Breast epithelium (tissue), 4 donors: ENCODE measurements at regions not wholly inside any gene's neighbourhood (a gene's known extent, or its start where the extent isn't known, plus 50 kb on each side); places are given as distances from the start of the nearest gene placed in this dataset.

Source experiments
- DNase-seq, 2 donors: peaks; one replicate each; pipeline ENCODE4 v3.0.0-alpha.2; 2019; ENCODE audit warnings: low spot score in 2 of 2
- H3K27ac ChIP-seq, 2 donors: fragments of 200-600 bp; sonication (generic) in 1 of 2; one replicate each; pipeline ENCODE4 v1.5.1; 2016 to 2019; ENCODE audit warnings: mild to moderate bottlenecking in 1 of 2
- H3K27me3 ChIP-seq, 2 donors: fragments of 200-600 bp; sonication (generic) in 1 of 2; one replicate each; pipeline versions ENCODE4 v1.5.1 to v1.6.0; 2017 to 2019; ENCODE audit warnings: control low read depth in 1 of 2, mild to moderate bottlenecking in 1 of 2
- H3K36me3 ChIP-seq: fragments of 200-600 bp; one replicate; pipeline ENCODE4 v1.5.1; 2019
- H3K4me1 ChIP-seq, 2 donors: fragments of 200-600 bp; sonication (generic); one replicate each; pipeline ENCODE4 v1.5.1; 2016 to 2019; ENCODE audit warnings: control low read depth in 1 of 2
- H3K4me3 ChIP-seq, 3 donors: fragments of 200-600 bp; sonication (generic); 1 replicate in 2 of 3; 2 replicates in 1 of 3; pipeline ENCODE4 v1.5.1; 2016 to 2019; ENCODE audit warnings: mild to moderate bottlenecking in 3 of 3, moderate library complexity in 2 of 3
- H3K9me3 ChIP-seq, 2 donors: fragments of 200-600 bp; sonication (generic) in 1 of 2; one replicate each; pipeline ENCODE4 v1.5.1; 2016 to 2019; ENCODE audit warnings: control low read depth in 1 of 2
- POLR2A ChIP-seq: fragments of 450-650 bp; IDR thresholded peaks from one replicate; pipeline ENCODE4 v1.6.1; 2016; ENCODE audit warnings: antibody characterized with exemption, mild to moderate bottlenecking, moderate library complexity
- POLR2AphosphoS5 ChIP-seq, 3 donors: sonication (generic); formaldehyde crosslinking; IDR thresholded peaks; one replicate each; pipeline ENCODE4 v1.6.1; 2017; ENCODE audit warnings: antibody characterized with exemption in 3 of 3
- intact Hi-C: fragments of 100-400 bp; cut with DNase I; formaldehyde crosslinking; loops from one replicate; pipeline ENCODE4 v1.15.1; 2023; ENCODE audit warnings: low total_unique reads
- TF ChIP-seq, protein P1 (sequence below), 3 donors: fragments of 450-650 bp; IDR thresholded peaks; one replicate each; pipeline ENCODE4 v1.5.1; 2016 to 2017; ENCODE audit warnings: antibody characterized with exemption in 3 of 3, mild to moderate bottlenecking in 3 of 3, moderate library complexity in 3 of 3

DNA sequence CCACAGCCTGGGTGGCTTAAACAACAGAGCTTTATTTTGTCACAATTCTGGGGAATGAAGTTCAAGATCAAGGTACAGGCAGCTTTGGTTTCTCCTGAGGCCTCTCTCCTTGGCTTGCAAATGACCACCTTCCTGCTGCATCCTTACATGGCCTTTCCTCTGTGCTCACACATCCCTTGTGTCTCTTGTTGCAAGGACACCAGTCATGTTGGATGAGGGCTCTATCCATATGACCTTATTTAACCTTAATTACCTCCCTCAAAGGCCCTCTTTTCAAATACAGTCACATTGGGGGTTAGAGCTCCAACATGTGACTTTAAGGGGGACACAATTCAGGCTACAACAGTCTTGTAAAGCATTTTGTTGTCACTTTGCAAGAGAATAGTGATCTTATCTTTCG is 65.0 kb upstream of the PLXNA4 start:
- intact Hi-C loops, result no loop called here
- no peaks in the 10 kb centered on the region for H3K27me3 ChIP-seq
- DNase-seq, result no peak
- H3K9me3 ChIP-seq, result no peaks in the 10 kb centered on the region
- no peaks in the 10 kb centered on the region for H3K4me1 ChIP-seq
- H3K27ac ChIP-seq, result no peak overlapping the region
- H3K36me3 ChIP-seq, result no peaks in the 10 kb centered on the region
- no peak overlapping the region for H3K4me3 ChIP-seq
- TF ChIP-seq POLR2A, result no peak
- TF ChIP-seq, protein P1, sequence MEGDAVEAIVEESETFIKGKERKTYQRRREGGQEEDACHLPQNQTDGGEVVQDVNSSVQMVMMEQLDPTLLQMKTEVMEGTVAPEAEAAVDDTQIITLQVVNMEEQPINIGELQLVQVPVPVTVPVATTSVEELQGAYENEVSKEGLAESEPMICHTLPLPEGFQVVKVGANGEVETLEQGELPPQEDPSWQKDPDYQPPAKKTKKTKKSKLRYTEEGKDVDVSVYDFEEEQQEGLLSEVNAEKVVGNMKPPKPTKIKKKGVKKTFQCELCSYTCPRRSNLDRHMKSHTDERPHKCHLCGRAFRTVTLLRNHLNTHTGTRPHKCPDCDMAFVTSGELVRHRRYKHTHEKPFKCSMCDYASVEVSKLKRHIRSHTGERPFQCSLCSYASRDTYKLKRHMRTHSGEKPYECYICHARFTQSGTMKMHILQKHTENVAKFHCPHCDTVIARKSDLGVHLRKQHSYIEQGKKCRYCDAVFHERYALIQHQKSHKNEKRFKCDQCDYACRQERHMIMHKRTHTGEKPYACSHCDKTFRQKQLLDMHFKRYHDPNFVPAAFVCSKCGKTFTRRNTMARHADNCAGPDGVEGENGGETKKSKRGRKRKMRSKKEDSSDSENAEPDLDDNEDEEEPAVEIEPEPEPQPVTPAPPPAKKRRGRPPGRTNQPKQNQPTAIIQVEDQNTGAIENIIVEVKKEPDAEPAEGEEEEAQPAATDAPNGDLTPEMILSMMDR (IDR thresholded peaks at IDR 0.05), result no peak
- TF ChIP-seq POLR2AphosphoS5 (IDR thresholded peaks at IDR 0.05), result no peak

DNA sequence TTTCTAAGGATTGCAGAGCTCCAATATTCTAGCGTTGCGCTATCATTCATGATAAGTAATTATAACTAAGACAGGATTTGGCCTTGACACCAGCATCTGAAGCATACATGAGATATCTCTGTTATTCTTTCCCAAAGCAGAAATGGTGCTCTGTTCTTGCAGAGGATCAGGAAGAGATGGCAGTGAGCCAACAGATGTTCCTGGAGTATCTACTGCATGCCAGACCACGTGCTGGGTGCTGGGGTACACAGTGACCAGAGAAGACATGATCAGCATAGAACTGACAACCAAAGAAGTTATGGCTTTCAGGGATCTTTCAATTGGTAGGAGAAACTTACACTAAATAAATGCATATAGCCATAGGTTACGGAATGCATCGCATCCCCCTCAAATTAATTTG is 63.7 kb upstream of the PLXNA4 start:
- intact Hi-C loops, result no loop called here
- Histone ChIP-seq H3K27me3 (no peaks in the 10 kb centered on the region), H3K4me3 (no peak overlapping the region), H3K4me1 (no peaks in the 10 kb centered on the region), H3K9me3 (no peaks in the 10 kb centered on the region), H3K36me3 (no peaks in the 10 kb centered on the region), H3K27ac (no peak overlapping the region)
- TF ChIP-seq POLR2AphosphoS5 (IDR thresholded peaks at IDR 0.05), result no peak
- no peak for TF ChIP-seq POLR2A
- TF ChIP-seq, protein P1 (IDR thresholded peaks at IDR 0.05), result no peak
- DNase-seq, result no peak

DNA sequence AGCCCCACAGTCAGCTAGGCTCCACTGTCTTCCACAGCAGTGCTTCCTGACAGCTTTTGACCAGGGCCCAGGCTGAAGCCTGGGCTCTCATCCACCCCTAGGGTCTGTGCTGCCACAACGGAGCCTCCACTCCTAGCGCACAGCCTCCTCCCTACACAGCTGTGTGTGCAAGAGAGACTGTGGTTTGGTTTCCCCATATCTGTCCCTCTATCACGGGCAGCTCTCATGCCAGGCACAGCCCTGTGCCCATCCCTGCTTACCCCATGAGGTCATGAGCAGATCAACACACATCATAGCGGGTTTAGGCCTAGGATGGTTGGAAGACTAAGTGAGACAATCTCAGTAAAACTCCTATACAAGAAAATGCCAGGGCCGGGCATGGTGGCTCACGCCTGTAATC is 61.7 kb upstream of the PLXNA4 start:
- intact Hi-C loops, result no loop called here
- Histone ChIP-seq H3K4me1 (no peaks in the 10 kb centered on the region), H3K27ac (no peak overlapping the region), H3K36me3 (no peaks in the 10 kb centered on the region), H3K27me3 (no peaks in the 10 kb centered on the region), H3K4me3 (no peak overlapping the region), H3K9me3 (no peaks in the 10 kb centered on the region)
- TF ChIP-seq, protein P1 (IDR thresholded peaks at IDR 0.05), result no peak
- TF ChIP-seq POLR2A (no peak), POLR2AphosphoS5 (IDR thresholded peaks at IDR 0.05) (no peak)
- no peak for DNase-seq

DNA sequence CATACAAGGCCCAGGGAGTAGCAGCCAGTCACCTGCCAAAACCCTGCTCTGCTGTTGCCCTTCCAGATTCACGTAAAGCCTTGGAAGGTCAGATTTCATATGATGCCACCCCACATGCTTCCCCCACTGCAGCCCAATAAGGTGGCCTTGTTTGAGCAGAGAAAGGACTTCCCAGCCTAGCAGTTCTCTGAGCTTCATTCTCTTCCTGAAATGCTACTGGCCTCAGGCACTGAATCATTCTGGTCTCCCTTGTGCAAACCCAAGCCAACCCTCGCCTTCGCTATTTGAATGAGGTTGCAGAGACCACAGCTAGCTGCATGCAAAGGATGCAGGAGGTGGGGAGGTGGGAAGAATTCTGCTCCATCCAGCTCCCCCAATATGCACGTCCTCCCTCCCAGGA is 60.3 kb upstream of the PLXNA4 start:
- H3K4me3 ChIP-seq, result no peak overlapping the region
- H3K27me3 ChIP-seq, result no peaks in the 10 kb centered on the region
- TF ChIP-seq, protein P1 (IDR thresholded peaks at IDR 0.05), result no peak
- TF ChIP-seq POLR2AphosphoS5 (IDR thresholded peaks at IDR 0.05), result no peak
- TF ChIP-seq POLR2A, result no peak
- intact Hi-C loops, result no loop called here
- no peaks in the 10 kb centered on the region for H3K4me1 ChIP-seq
- no peaks in the 10 kb centered on the region for H3K9me3 ChIP-seq
- DNase-seq, result no peak
- H3K36me3 ChIP-seq, result no peaks in the 10 kb centered on the region
- no peak overlapping the region for H3K27ac ChIP-seq

GRCh38 chr7:132635127-132635526 is 58.9 kb upstream of the PLXNA4 start:
- no peaks in the 10 kb centered on the region for H3K4me1 ChIP-seq
- no peaks in the 10 kb centered on the region for H3K27me3 ChIP-seq
- H3K36me3 ChIP-seq, result no peaks in the 10 kb centered on the region
- no peak overlapping the region for H3K4me3 ChIP-seq
- TF ChIP-seq, protein P1 (IDR thresholded peaks at IDR 0.05), result no peak
- no peak for TF ChIP-seq POLR2A
- no peak for TF ChIP-seq POLR2AphosphoS5 (IDR thresholded peaks at IDR 0.05)
- no peaks in the 10 kb centered on the region for H3K9me3 ChIP-seq
- no peak overlapping the region for H3K27ac ChIP-seq
- intact Hi-C loops, result no loop called here
- no peak for DNase-seq
